Left ventricle myocardium inferior (tissue), 1 donor: ENCODE measurements at regions not wholly inside any gene's neighbourhood (a gene's known extent, or its start where the extent isn't known, plus 50 kb on each side); places are given as distances from the start of the nearest gene placed in this dataset.

Experiments
- DNase-seq: peaks from one replicate; pipeline ENCODE4 v3.0.0-alpha.2; 2020
- H3K27ac ChIP-seq: fragments of 200-600 bp; replicated peaks from 2 replicates; pipeline ENCODE4 v1.8.0; 2021
- H3K27me3 ChIP-seq: fragments of 200-600 bp; 2 replicates; pipeline ENCODE4 v1.8.0; 2021; ENCODE audit warnings: low read depth
- H3K36me3 ChIP-seq: fragments of 200-600 bp; 2 replicates; pipeline ENCODE4 v1.8.0; 2021
- H3K4me1 ChIP-seq: fragments of 200-600 bp; 2 replicates; pipeline ENCODE4 v1.8.0; 2021
- H3K4me3 ChIP-seq: fragments of 200-600 bp; 2 replicates; pipeline ENCODE4 v1.8.0; 2021; ENCODE audit warnings: mild to moderate bottlenecking, moderate library complexity
- H3K9me3 ChIP-seq: fragments of 200-600 bp; replicated peaks from 2 replicates; pipeline ENCODE4 v1.8.0; 2021
- CTCF ChIP-seq: fragments of 200-600 bp; IDR thresholded peaks from 2 replicates; pipeline ENCODE4 v1.8.0; 2021; ENCODE audit warnings: antibody characterized with exemption, mild to moderate bottlenecking, borderline replicate concordance
- intact Hi-C: fragments of 100-400 bp; cut with micrococcal nuclease; formaldehyde crosslinking; loops from one replicate; pipeline ENCODE4 v1.11.0; 2022
- donor health status: DM: no; HTN: yes; CAD: no; lungs with severe emphysema.

GRCh38 chr1:78387201-78387600 lies 103.6 kb upstream of the PTGFR start:
- no peak for DNase-seq
- no peak for TF ChIP-seq CTCF
- no peaks in the 10 kb centered on the region for H3K4me1 ChIP-seq
- peaks cover under 1% of the 10 kb centered on the region for H3K9me3 ChIP-seq
- H3K27me3 ChIP-seq = no peaks in the 10 kb centered on the region
- no peaks in the 10 kb centered on the region for H3K36me3 ChIP-seq
- no peak overlapping the region for H3K4me3 ChIP-seq
- H3K27ac ChIP-seq = peak overlapping the region; percentile 43
- intact Hi-C loops = no loop called here

GRCh38 chr1:78387871-78388270 lies 102.9 kb upstream of the PTGFR start:
- peaks cover 8% of the 10 kb centered on the region for H3K9me3 ChIP-seq
- H3K27ac ChIP-seq = peak overlapping the region; percentile 43

GRCh38 chr1:78388275-78388674 lies 102.5 kb upstream of the PTGFR start:
- H3K4me1 ChIP-seq = no peaks in the 10 kb centered on the region

More at GRCh38 chr1:78387871-78388270, 102.9 kb upstream of the PTGFR start:
- Histone ChIP-seq H3K36me3 (no peaks in the 10 kb centered on the region), H3K4me1 (no peaks in the 10 kb centered on the region), H3K4me3 (no peak overlapping the region), H3K27me3 (no peaks in the 10 kb centered on the region)
- no peak for TF ChIP-seq CTCF
- no peak for DNase-seq
- intact Hi-C loops = no loop called here

GRCh38 chr1:78401148-78401547 lies 89.6 kb upstream of the PTGFR start:
- DNase-seq = no peak
- Histone ChIP-seq H3K4me1 (no peaks in the 10 kb centered on the region), H3K27ac (no peak overlapping the region), H3K36me3 (no peaks in the 10 kb centered on the region), H3K9me3 (peaks cover 8% of the 10 kb centered on the region), H3K27me3 (no peaks in the 10 kb centered on the region), H3K4me3 (no peak overlapping the region)
- TF ChIP-seq CTCF = no peak
- intact Hi-C loops = no loop called here

More at GRCh38 chr1:78388275-78388674, 102.5 kb upstream of the PTGFR start:
- H3K36me3 ChIP-seq = no peaks in the 10 kb centered on the region
- intact Hi-C loops = no loop called here
- peak overlapping the region; percentile 19 for H3K27ac ChIP-seq
- no peak for DNase-seq
- H3K4me3 ChIP-seq = no peak overlapping the region
- TF ChIP-seq CTCF = no peak
- peaks cover 10% of the 10 kb centered on the region for H3K9me3 ChIP-seq
- H3K27me3 ChIP-seq = no peaks in the 10 kb centered on the region

GRCh38 chr1:78408192-78408591 lies 82.6 kb upstream of the PTGFR start:
- no peaks in the 10 kb centered on the region for H3K36me3 ChIP-seq
- peaks cover 38% of the 10 kb centered on the region for H3K9me3 ChIP-seq
- DNase-seq = no peak
- TF ChIP-seq CTCF = no peak
- no peaks in the 10 kb centered on the region for H3K27me3 ChIP-seq
- H3K27ac ChIP-seq = no peak overlapping the region
- H3K4me1 ChIP-seq = no peaks in the 10 kb centered on the region
- intact Hi-C loops = no loop called here
- H3K4me3 ChIP-seq = no peak overlapping the region

- Histone ChIP-seq H3K27me3 (no peaks in the 10 kb centered on the region), H3K4me1 (no peaks in the 10 kb centered on the region), H3K27ac (no peak overlapping the region), H3K9me3 (peaks cover 38% of the 10 kb centered on the region), H3K36me3 (no peaks in the 10 kb centered on the region), H3K4me3 (no peak overlapping the region)
- intact Hi-C loops = no loop called here
- no peak for DNase-seq
- no peak for TF ChIP-seq CTCF
Observed at GRCh38 chr1:78408810-78409209, 82.0 kb upstream of the PTGFR start.
